HepG2 (cell line): ENCODE measurements at regions not wholly inside any gene's neighbourhood (a gene's known extent, or its start where the extent isn't known, plus 50 kb on each side); places are given as distances from the start of the nearest gene placed in this dataset.
A peak's percentile ranks its signal among the peaks of the same experiment; 100 is the strongest.

Source experiments
- SALL2 ChIP-seq: sonication (generic); formaldehyde crosslinking; IDR thresholded peaks from 2 replicates; pipeline ENCODE4 v1.8.1; 2023; ENCODE audit warnings: mild to moderate bottlenecking, missing genetic modification reagents, inconsistent platforms
- SOX5 ChIP-seq: IDR thresholded peaks from 2 replicates; pipeline ENCODE4 v1.6.1; 2016; ENCODE audit warnings: borderline replicate concordance
- ZC3H13 ChIP-seq: sonication (generic); formaldehyde crosslinking; IDR thresholded peaks from 2 replicates; pipeline ENCODE4 v1.8.1; 2023; ENCODE audit warnings: mild to moderate bottlenecking, missing genetic modification reagents, moderate library complexity
- ZNF749 ChIP-seq: sonication (generic); formaldehyde crosslinking; IDR thresholded peaks from 2 replicates; pipeline ENCODE4 v1.8.0; 2022; ENCODE audit warnings: mild to moderate bottlenecking, missing genetic modification reagents, moderate library complexity, borderline replicate concordance
- TF ChIP-seq, protein P1 (sequence below), 2 experiments: sonication (generic) in 1 of 2; formaldehyde crosslinking in 1 of 2; IDR thresholded peaks; 2 replicates each; pipeline versions ENCODE4 v1.4.0 to v1.6.1; 2018 to 2020; ENCODE audit warnings: missing genetic modification reagents in 2 of 2, borderline replicate concordance in 1 of 2, low read depth in 1 of 2, mild to moderate bottlenecking in 1 of 2, missing biosample characterization in 1 of 2
- TF ChIP-seq, protein P2 (sequence below): sonication (generic); formaldehyde crosslinking; IDR thresholded peaks from 2 replicates; pipeline ENCODE4 v1.4.0; 2020; ENCODE audit warnings: mild to moderate bottlenecking, missing genetic modification reagents, borderline replicate concordance
- TF ChIP-seq, protein P3 (sequence below): sonication (generic); formaldehyde crosslinking; IDR thresholded peaks from 2 replicates; pipeline ENCODE4 v1.8.0; 2022; ENCODE audit warnings: low read depth, missing genetic modification reagents
- TF ChIP-seq, protein P4 (sequence below): sonication (generic); formaldehyde crosslinking; IDR thresholded peaks from 2 replicates; pipeline ENCODE4 v1.4.0; 2020; ENCODE audit warnings: low read depth, mild to moderate bottlenecking, missing genetic modification reagents

DNA sequence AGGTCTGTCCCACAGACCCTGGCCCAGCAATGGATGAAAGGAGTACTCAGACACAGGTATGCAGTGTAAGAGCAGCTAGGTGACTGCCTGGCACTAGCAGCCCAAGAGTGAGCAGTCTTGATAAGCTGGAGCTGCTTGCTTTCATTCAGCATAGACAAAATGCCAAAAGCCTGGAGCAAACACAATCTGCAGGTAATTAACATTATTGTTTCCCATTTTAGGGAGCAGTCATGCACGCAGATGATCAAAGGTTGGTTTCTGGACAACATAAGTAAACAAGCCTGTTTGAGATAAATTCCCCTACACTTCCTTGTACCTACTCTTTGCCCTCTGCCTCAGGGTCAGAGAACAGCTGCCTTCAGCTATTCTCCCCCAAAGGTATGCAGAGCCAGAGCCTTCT lies 73.7 kb upstream of the MSTN start (continued):
- TF ChIP-seq, protein P1, sequence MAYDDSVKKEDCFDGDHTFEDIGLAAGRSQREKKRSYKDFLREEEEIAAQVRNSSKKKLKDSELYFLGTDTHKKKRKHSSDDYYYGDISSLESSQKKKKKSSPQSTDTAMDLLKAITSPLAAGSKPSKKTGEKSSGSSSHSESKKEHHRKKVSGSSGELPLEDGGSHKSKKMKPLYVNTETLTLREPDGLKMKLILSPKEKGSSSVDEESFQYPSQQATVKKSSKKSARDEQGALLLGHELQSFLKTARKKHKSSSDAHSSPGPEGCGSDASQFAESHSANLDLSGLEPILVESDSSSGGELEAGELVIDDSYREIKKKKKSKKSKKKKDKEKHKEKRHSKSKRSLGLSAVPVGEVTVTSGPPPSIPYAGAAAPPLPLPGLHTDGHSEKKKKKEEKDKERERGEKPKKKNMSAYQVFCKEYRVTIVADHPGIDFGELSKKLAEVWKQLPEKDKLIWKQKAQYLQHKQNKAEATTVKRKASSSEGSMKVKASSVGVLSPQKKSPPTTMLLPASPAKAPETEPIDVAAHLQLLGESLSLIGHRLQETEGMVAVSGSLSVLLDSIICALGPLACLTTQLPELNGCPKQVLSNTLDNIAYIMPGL (CRISPR knock-in tag; IDR thresholded peaks at IDR 0.05; ENCODE audit: borderline replicate concordance in 1 of 2, low read depth in 1 of 2), result no peak
- no peak for TF ChIP-seq ZNF749 (CRISPR knock-in tag)
- TF ChIP-seq SALL2 (CRISPR knock-in tag), result no peak
- TF ChIP-seq, protein P2, sequence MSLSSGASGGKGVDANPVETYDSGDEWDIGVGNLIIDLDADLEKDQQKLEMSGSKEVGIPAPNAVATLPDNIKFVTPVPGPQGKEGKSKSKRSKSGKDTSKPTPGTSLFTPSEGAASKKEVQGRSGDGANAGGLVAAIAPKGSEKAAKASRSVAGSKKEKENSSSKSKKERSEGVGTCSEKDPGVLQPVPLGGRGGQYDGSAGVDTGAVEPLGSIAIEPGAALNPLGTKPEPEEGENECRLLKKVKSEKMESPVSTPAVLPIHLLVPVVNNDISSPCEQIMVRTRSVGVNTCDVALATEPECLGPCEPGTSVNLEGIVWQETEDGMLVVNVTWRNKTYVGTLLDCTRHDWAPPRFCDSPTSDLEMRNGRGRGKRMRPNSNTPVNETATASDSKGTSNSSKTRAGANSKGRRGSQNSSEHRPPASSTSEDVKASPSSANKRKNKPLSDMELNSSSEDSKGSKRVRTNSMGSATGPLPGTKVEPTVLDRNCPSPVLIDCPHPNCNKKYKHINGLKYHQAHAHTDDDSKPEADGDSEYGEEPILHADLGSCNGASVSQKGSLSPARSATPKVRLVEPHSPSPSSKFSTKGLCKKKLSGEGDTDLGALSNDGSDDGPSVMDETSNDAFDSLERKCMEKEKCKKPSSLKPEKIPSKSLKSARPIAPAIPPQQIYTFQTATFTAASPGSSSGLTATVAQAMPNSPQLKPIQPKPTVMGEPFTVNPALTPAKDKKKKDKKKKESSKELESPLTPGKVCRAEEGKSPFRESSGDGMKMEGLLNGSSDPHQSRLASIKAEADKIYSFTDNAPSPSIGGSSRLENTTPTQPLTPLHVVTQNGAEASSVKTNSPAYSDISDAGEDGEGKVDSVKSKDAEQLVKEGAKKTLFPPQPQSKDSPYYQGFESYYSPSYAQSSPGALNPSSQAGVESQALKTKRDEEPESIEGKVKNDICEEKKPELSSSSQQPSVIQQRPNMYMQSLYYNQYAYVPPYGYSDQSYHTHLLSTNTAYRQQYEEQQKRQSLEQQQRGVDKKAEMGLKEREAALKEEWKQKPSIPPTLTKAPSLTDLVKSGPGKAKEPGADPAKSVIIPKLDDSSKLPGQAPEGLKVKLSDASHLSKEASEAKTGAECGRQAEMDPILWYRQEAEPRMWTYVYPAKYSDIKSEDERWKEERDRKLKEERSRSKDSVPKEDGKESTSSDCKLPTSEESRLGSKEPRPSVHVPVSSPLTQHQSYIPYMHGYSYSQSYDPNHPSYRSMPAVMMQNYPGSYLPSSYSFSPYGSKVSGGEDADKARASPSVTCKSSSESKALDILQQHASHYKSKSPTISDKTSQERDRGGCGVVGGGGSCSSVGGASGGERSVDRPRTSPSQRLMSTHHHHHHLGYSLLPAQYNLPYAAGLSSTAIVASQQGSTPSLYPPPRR (CRISPR knock-in tag), result peak; percentile 43; the same call in 1 of the 2 replicates
- TF ChIP-seq, protein P3, sequence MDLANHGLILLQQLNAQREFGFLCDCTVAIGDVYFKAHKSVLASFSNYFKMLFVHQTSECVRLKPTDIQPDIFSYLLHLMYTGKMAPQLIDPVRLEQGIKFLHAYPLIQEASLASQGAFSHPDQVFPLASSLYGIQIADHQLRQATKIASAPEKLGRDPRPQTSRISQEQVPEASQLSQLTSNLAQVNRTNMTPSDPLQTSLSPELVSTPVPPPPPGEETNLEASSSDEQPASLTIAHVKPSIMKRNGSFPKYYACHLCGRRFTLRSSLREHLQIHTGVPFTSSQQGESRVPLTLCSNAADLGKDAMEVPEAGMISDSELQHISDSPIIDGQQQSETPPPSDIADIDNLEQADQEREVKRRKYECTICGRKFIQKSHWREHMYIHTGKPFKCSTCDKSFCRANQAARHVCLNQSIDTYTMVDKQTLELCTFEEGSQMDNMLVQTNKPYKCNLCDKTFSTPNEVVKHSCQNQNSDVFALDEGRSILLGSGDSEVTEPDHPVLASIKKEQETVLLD (CRISPR knock-in tag), result no peak
- TF ChIP-seq, protein P4, sequence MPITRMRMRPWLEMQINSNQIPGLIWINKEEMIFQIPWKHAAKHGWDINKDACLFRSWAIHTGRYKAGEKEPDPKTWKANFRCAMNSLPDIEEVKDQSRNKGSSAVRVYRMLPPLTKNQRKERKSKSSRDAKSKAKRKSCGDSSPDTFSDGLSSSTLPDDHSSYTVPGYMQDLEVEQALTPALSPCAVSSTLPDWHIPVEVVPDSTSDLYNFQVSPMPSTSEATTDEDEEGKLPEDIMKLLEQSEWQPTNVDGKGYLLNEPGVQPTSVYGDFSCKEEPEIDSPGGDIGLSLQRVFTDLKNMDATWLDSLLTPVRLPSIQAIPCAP (CRISPR knock-in tag), result no peak
- no peak for TF ChIP-seq ZC3H13 (CRISPR knock-in tag)
- peak; percentile 87 for TF ChIP-seq SOX5
